ENCODE measurements at regions not wholly inside any gene's neighbourhood (a gene's known extent, or its start where the extent isn't known, plus 50 kb on each side); places are given as distances from the start of the nearest gene placed in this dataset.

DNA sequence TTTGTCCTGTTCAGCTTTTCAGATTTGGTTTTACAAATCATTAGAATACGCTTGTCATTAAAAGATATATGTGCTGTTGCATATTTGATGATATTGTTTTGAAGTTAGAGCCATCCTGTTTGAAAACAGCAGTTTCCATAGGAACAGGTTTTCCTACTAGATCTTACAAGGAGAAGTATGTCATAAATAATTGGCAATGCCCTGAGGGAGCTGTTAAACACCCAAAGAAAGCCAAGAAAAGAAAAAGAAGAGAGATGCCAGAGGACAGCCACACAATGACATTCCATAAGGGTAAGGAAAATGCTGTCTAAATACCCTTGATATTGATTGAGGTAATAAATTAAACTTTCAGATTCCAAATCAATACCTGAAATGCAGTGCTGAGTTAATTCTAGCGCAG, 392.2 kb upstream of the CRIM1 start:
- ATAC-seq (no peak), DNase-seq (ENCODE audit: low read depth, low spot score) (no peak), FAIRE-seq (no peak)
- Histone ChIP-seq H4K20me1 (ENCODE audit: control insufficient read depth, insufficient read depth) (no peaks in the 10 kb centered on the region), H3K79me2 (ENCODE audit: control insufficient read depth, insufficient read depth, low read length) (no peaks in the 10 kb centered on the region), H3K27me3 (replicated peaks in 1 of 2; ENCODE audit: control insufficient read depth in 2 of 2, insufficient read depth in 2 of 2, low read length in 1 of 2) (no peaks in the 10 kb centered on the region), H3K36me3 (ENCODE audit: control insufficient read depth in 2 of 2, insufficient read depth in 2 of 2, low read length in 1 of 2) (no peaks in the 10 kb centered on the region), H2AFZ (ENCODE audit: control insufficient read depth, low read depth, low read length) (no peak overlapping the region), H3K4me2 (ENCODE audit: control insufficient read depth, insufficient read depth) (no peak overlapping the region), H3K9ac (ENCODE audit: control insufficient read depth, insufficient read depth, low read length) (no peak overlapping the region), H3K27ac (ENCODE audit: control insufficient read depth, insufficient read depth) (no peak overlapping the region), H3K4me3 (no peak overlapping the region), H3K4me1 (ENCODE audit: control insufficient read depth, insufficient read depth, low read length) (no peaks in the 10 kb centered on the region), H3K9me3 (replicated peaks; ENCODE audit: control insufficient read depth, insufficient read depth, low read length) (no peaks in the 10 kb centered on the region)
- POLR2A ChIA-PET: no interaction called here
- intact Hi-C loops (cut with micrococcal nuclease; ENCODE audit: unreplicated experiment): no loop called here
- TF ChIP-seq SUPT20H (IDR thresholded peaks at IDR 0.05; ENCODE audit: borderline replicate concordance, control insufficient read depth, low read depth, low read length) (no peak), POLR2A (IDR thresholded peaks at IDR 0.05; ENCODE audit: low read depth, low read length) (no peak), ZNF24 (IDR thresholded peaks at IDR 0.05) (no peak), MEF2B (IDR thresholded peaks at IDR 0.05; ENCODE audit: partially characterized antibody, poor library complexity, severe bottlenecking) (no peak), NBN (IDR thresholded peaks at IDR 0.05) (no peak), LARP7 (IDR thresholded peaks at IDR 0.05) (no peak), CEBPB (IDR thresholded peaks at IDR 0.05; ENCODE audit: borderline replicate concordance in 1 of 2, low read depth in 2 of 2, low read length in 2 of 2) (no peak)
- CTCF ChIA-PET: interaction anchor here (1.4 kb wide), 1 partner anchor 13 kb away, joined by 4 read pairs; no protein-coding TSS in a partner anchor
- no TSS peak for BruUV-seq (replicated peaks)
- RAD21 ChIA-PET (ENCODE audit: unreplicated experiment): no interaction called here
- 0% methylated on average over 2 of the region's 2 CpGs for whole genome bisulfite sequencing (ENCODE audit: insufficient coverage, insufficient replicate concordance, low lambda C conversion rate, missing lambda C conversion rate)
- in situ Hi-C loops (cut with MboI): no loop called here
- SMC1A ChIA-PET (ENCODE audit: uncharacterized antibody, unreplicated experiment): no interaction called here

DNA sequence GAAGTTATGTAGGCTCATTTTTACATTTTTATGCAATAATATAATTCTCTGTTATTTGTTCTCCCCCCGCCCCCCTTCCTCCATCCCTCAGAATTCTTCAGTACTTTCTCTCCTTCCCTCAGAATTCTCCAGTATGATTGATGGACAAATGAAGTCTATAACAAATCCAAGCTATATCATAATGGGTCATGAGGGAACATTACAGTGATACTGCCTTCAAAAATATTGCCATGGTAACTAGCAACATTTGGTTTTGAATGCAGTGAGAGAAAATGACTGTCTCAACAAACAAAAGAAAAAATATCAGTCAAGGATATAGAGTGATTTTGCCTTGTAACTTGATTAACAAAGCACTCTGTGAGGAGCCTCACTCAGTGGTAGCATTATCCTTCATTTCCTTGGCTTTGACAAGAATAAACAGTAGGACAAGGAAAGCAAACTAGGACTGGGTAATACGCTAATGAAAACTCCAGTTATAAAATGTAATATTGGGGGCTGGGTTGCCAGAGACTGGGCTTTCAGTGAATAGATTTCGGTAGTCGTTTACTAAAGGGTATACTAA, 392.9 kb upstream of the CRIM1 start:
- Histone ChIP-seq H3K4me3 (no peak overlapping the region), H3K27me3 (replicated peaks in 1 of 2; ENCODE audit: control insufficient read depth in 2 of 2, insufficient read depth in 2 of 2, low read length in 1 of 2) (no peaks in the 10 kb centered on the region), H3K79me2 (ENCODE audit: control insufficient read depth, insufficient read depth, low read length) (no peaks in the 10 kb centered on the region), H2AFZ (ENCODE audit: control insufficient read depth, low read depth, low read length) (no peak overlapping the region), H3K4me1 (ENCODE audit: control insufficient read depth, insufficient read depth, low read length) (no peaks in the 10 kb centered on the region), H3K4me2 (ENCODE audit: control insufficient read depth, insufficient read depth) (no peak overlapping the region), H3K9ac (ENCODE audit: control insufficient read depth, insufficient read depth, low read length) (no peak overlapping the region), H3K36me3 (ENCODE audit: control insufficient read depth in 2 of 2, insufficient read depth in 2 of 2, low read length in 1 of 2) (no peaks in the 10 kb centered on the region), H4K20me1 (ENCODE audit: control insufficient read depth, insufficient read depth) (no peaks in the 10 kb centered on the region), H3K9me3 (replicated peaks; ENCODE audit: control insufficient read depth, insufficient read depth, low read length) (no peaks in the 10 kb centered on the region), H3K27ac (ENCODE audit: control insufficient read depth, insufficient read depth) (no peak overlapping the region)
- DNase-seq (ENCODE audit: low read depth, low spot score): no peak
- in situ Hi-C loops (cut with MboI) (no loop called here), intact Hi-C loops (cut with micrococcal nuclease; ENCODE audit: unreplicated experiment) (no loop called here)
- no peak for FAIRE-seq
- no peak for TF ChIP-seq IRF3 (IDR thresholded peaks at IDR 0.05)
- TF ChIP-seq MEF2A (IDR thresholded peaks at IDR 0.05; ENCODE audit: insufficient read depth, low read depth, low read length): no peak
- no peak for TF ChIP-seq ZNF24 (IDR thresholded peaks at IDR 0.05)
- no peak for TF ChIP-seq RFX5 (IDR thresholded peaks at IDR 0.05; ENCODE audit: low read depth, low read length)
- no peak for TF ChIP-seq CEBPB (IDR thresholded peaks at IDR 0.05; ENCODE audit: borderline replicate concordance in 1 of 2, low read depth in 2 of 2, low read length in 2 of 2)
- no peak for TF ChIP-seq TCF7 (IDR thresholded peaks at IDR 0.05; ENCODE audit: borderline replicate concordance)
- no peak for TF ChIP-seq KLF5 (IDR thresholded peaks at IDR 0.05; ENCODE audit: partially characterized antibody)
- TF ChIP-seq HDAC2 (IDR thresholded peaks at IDR 0.05): no peak
- no peak for TF ChIP-seq CHD1 (IDR thresholded peaks at IDR 0.05; ENCODE audit: low read depth, low read length)
- no peak for TF ChIP-seq ZNF274 (IDR thresholded peaks at IDR 0.05; ENCODE audit: insufficient read depth, insufficient read length)
- no TSS peak for BruUV-seq (replicated peaks)
- SMC1A ChIA-PET (ENCODE audit: uncharacterized antibody, unreplicated experiment): no interaction called here
- WGBS (ENCODE audit: insufficient coverage, insufficient replicate concordance, low lambda C conversion rate, missing lambda C conversion rate): 26% methylated on average over 4 of the region's 4 CpGs
- CTCF ChIA-PET: no interaction called here
- POLR2A ChIA-PET: no interaction called here
- RAD21 ChIA-PET (ENCODE audit: unreplicated experiment): no interaction called here
- ATAC-seq: no peak

All from GM12878 (cell line).